AG09309 (cell line): ENCODE measurements at regions not wholly inside any gene's neighbourhood (a gene's known extent, or its start where the extent isn't known, plus 50 kb on each side); places are given as distances from the start of the nearest gene placed in this dataset.

Experiments
- DNase-seq: peaks from one replicate; pipeline ENCODE4 v3.0.0-alpha.2; 2010; ENCODE audit warnings: low read depth
- H3K4me3 ChIP-seq: 2 replicates; pipeline ENCODE4 v1.5.1; 2011; ENCODE audit warnings: mild to moderate bottlenecking, low read depth, low read length, moderate library complexity; ENCODE audit not compliant: control insufficient read depth
- TF ChIP-seq, protein P1 (sequence below): IDR thresholded peaks from 2 replicates; pipeline ENCODE4 v1.5.1; 2011; ENCODE audit warnings: mild to moderate bottlenecking, low read depth, low read length, inconsistent platforms; ENCODE audit not compliant: insufficient read depth, control insufficient read depth; ENCODE audit errors: missing control alignments

DNA sequence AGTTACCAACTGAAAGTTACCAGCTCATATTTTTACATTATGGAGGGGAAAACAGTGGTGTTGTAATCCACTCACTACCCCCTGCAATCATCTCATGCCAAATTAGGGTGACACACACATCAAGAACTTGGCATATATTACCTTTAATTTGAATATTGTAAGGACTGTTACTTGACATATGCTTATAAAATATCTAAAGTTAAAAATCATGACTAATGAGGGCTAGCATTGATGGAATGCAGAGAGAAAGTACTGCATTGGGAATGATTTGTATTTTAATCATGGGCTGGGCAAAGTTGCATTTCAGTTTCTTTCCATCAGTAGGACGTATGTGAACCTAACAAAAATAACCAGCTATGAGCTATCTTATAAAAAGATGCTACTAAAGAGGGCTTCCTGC, 517.5 kb upstream of the GRIA3 start:
- TF ChIP-seq, protein P1, sequence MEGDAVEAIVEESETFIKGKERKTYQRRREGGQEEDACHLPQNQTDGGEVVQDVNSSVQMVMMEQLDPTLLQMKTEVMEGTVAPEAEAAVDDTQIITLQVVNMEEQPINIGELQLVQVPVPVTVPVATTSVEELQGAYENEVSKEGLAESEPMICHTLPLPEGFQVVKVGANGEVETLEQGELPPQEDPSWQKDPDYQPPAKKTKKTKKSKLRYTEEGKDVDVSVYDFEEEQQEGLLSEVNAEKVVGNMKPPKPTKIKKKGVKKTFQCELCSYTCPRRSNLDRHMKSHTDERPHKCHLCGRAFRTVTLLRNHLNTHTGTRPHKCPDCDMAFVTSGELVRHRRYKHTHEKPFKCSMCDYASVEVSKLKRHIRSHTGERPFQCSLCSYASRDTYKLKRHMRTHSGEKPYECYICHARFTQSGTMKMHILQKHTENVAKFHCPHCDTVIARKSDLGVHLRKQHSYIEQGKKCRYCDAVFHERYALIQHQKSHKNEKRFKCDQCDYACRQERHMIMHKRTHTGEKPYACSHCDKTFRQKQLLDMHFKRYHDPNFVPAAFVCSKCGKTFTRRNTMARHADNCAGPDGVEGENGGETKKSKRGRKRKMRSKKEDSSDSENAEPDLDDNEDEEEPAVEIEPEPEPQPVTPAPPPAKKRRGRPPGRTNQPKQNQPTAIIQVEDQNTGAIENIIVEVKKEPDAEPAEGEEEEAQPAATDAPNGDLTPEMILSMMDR: no peak
- no peak for DNase-seq
- no peak overlapping the region for H3K4me3 ChIP-seq

DNA sequence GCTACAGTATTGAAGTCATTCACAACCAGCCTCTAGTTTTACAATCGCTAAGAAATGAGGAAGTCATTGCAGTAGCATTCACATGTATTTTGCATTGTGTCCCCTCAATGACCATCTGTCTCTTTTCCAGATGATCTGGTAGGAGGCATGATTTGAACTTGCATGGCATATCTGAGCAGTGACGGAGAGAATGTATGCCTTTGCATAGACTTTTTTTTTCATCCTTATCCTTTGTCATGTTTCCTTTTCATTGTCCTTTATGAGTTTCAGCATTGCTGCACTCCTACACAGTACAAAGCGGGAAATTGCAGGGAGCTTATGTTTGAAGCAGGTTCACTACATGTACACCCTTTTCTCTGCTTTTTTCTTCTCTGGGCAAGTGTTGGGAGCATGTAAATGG, 516.4 kb upstream of the GRIA3 start:
- TF ChIP-seq, protein P1: no peak
- no peak overlapping the region for H3K4me3 ChIP-seq
- DNase-seq: no peak

DNA sequence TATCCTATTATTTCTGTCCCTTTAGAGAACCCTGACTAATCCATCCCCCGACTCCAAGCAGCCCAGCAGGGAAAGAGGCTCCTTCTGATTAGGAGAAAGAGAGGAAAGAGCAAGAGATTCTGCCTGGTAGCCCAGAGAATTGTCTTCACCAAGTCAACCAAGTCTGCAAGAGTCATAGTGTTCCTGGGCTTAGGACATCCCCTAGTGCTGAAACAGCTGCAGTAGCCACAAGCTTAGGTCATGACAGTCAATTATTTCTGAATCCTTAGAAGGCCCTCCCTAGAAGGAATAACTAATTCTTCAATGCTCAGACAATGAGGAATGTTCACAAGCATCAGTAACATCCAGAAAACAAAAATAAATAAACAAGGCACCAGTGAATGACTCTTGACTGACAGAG, 480.3 kb upstream of the GRIA3 start:
- TF ChIP-seq, protein P1: peak; percentile 69
- no peak overlapping the region for H3K4me3 ChIP-seq
- no peak for DNase-seq

DNA sequence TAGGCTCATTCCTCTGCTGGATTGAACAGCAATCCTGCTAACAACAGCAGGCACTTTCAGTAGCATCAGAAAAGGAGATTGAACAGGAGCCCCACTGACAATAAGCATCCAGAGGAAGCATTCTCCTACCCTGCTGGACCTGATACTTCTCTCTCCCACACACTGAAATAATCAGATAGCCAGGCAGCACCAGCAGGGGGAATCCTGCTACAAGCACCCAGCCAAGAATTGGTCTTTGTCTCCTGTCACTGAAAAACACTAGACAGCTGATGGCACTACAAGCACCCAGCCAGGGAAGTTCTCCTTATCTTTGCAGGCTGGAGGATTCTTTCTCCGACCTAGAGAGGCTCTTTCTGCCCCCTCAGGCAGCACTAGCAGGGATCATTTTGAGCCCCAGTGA, 444.3 kb upstream of the GRIA3 start:
- no peak overlapping the region for H3K4me3 ChIP-seq
- DNase-seq: no peak
- TF ChIP-seq, protein P1: peak; percentile 13

DNA sequence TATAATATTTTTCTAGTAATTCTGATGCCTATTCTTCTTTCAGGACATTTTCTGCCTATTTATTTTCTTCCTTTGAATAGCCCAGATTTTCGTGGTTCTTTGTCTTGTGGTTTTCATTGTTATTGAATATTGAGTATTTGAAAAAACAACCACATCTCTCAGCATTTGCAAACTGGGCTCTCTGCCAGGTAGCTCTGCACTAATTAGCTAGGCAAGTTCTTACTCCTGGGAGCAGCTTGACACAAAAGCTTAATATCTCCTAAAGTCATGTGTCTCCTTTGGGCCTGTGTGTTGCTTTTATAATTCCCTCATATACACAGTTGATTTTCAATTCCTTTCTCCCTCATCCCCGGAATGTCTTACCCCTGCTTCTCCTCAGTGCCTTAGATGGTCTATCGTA, 413.5 kb upstream of the GRIA3 start:
- TF ChIP-seq, protein P1: no peak
- DNase-seq: no peak
- no peak overlapping the region for H3K4me3 ChIP-seq

DNA sequence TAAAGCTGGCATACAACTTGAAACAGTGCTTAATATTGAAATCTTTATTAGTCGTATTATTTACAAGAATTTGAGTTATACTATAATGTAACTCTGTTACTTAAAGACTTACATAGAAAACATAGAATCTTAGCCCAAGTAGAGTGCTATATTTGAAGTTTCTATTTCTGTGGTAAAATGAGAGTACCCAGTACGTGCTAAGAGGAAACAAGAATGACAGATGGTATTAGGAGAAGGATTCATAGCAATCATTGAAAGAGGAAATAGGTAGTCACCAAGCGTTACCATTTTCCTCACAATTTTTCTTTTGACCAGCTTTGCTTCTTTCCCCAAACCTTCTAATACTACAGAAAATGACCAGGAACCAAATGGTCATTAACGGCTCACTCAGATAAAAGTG, 412.1 kb upstream of the GRIA3 start:
- no peak overlapping the region for H3K4me3 ChIP-seq
- DNase-seq: no peak
- TF ChIP-seq, protein P1: no peak

DNA sequence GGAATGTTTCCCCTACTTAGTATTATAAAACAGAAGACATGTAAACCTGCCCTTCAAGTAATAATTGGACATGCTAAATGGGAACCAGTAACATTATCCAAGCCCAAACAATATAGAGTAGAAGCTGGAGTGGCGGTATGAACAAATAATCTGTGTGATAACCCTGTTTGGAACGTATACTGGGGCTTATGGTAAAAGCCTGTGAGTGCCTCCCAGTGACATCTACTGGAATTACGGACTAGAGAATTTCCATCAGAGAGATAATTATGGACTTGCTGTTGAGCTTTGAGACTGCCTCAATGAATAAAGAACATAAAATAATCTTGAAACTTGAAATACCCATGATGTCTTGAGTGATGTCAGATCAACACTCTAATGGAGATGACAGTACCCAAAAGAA, 406.3 kb upstream of the GRIA3 start:
- TF ChIP-seq, protein P1: no peak
- DNase-seq: no peak
- no peak overlapping the region for H3K4me3 ChIP-seq
